Choroid plexus epithelial cell (primary cell): ENCODE measurements at regions not wholly inside any gene's neighbourhood (a gene's known extent, or its start where the extent isn't known, plus 50 kb on each side); places are given as distances from the start of the nearest gene placed in this dataset.
A peak's percentile ranks its signal among the peaks of the same experiment; 100 is the strongest.

ENCODE experiments used
- DNase-seq: peaks from one replicate; pipeline ENCODE4 v3.0.0-alpha.2; 2010; ENCODE audit warnings: low read depth
- H3K4me3 ChIP-seq: 2 replicates; pipeline ENCODE4 v1.5.1; 2011; ENCODE audit warnings: low read depth, mild to moderate bottlenecking, control low read depth, low read length, moderate library complexity
- CTCF ChIP-seq: conservative IDR thresholded peaks from 2 replicates; pipeline ENCODE4 v1.5.1; 2011; ENCODE audit warnings: low read depth, mild to moderate bottlenecking, control low read depth, inconsistent platforms, low read length, moderate library complexity

- DNase-seq: no peak
- no peak for TF ChIP-seq CTCF
- H3K4me3 ChIP-seq: no peak overlapping the region
These were observed 466.0 kb upstream of the THBS1 start for GRCh38 chr15:39114690-39115378.

GRCh38 chr15:39115379-39116057 is 465.4 kb upstream of the THBS1 start:
- H3K4me3 ChIP-seq: no peak overlapping the region
- TF ChIP-seq CTCF: no peak
- DNase-seq: no peak

GRCh38 chr15:39118510-39118909 is 462.4 kb upstream of the THBS1 start:
- no peak for TF ChIP-seq CTCF
- peak; percentile 59 for DNase-seq
- no peak overlapping the region for H3K4me3 ChIP-seq

- DNase-seq: no peak
- H3K4me3 ChIP-seq: no peak overlapping the region
- TF ChIP-seq CTCF: no peak
These were observed 456.7 kb upstream of the THBS1 start for GRCh38 chr15:39124155-39124552.

- DNase-seq: peak; percentile 42
- no peak for TF ChIP-seq CTCF
- no peak overlapping the region for H3K4me3 ChIP-seq
These were observed 456.2 kb upstream of the THBS1 start for GRCh38 chr15:39124553-39125171.

- H3K4me3 ChIP-seq: no peak overlapping the region
- no peak for DNase-seq
- no peak for TF ChIP-seq CTCF
These were observed 455.7 kb upstream of the THBS1 start for GRCh38 chr15:39125226-39125625.

- TF ChIP-seq CTCF: peak; percentile 84
- no peak overlapping the region for H3K4me3 ChIP-seq
- DNase-seq: peak; percentile 77
These were observed 455.0 kb upstream of the THBS1 start for GRCh38 chr15:39125904-39126303.
